PC-3 (cell line): ENCODE measurements at regions not wholly inside any gene's neighbourhood (a gene's known extent, or its start where the extent isn't known, plus 50 kb on each side); places are given as distances from the start of the nearest gene placed in this dataset.

Experiments
- ATAC-seq: fragments of 200-7000 bp; cut with Tn5 transposase; 2 replicates; pipeline ENCODE4 v1.9.1; 2020; ENCODE audit warnings: mild to moderate bottlenecking, moderate library complexity
- BruUV-seq: library from RNA; stranded (reverse); fragments of 400-500 nt; replicated peaks from 2 replicates; lab custom pipeline; 2021; lab: Mats Ljungman, UMichigan
- CTCF ChIA-PET: fragments of 300-600 bp; sonication (Branson Sonifier 250); formaldehyde crosslinking; loops from one replicate; lab custom pipeline; 2022; ENCODE audit warnings: antibody characterized with exemption; lab: Charles Lee
- POLR2A ChIA-PET: fragments of 300-600 bp; sonication (Branson Sonifier 250); formaldehyde crosslinking; loops from one replicate; lab custom pipeline; 2022; ENCODE audit warnings: antibody characterized with exemption; ENCODE audit not compliant: unreplicated experiment; lab: Charles Lee
- DNase-seq: peaks from one replicate; pipeline ENCODE4 v3.0.0-alpha.2; 2015
- H2AFZ ChIP-seq: fragments of 300-600 bp; sonication (generic); 2 replicates; pipeline ENCODE4 v1.6.0; 2016; ENCODE audit warnings: antibody characterized with exemption, low read length
- H3F3A ChIP-seq: fragments of 300-600 bp; sonication (generic); one replicate; pipeline ENCODE4 v1.6.0; 2017; ENCODE audit warnings: antibody characterized with exemption, low read length, control low read depth, mild to moderate bottlenecking; ENCODE audit not compliant: unreplicated experiment
- H3K27ac ChIP-seq: fragments of 300-600 bp; sonication (generic); 2 replicates; pipeline ENCODE4 v1.5.1; 2016; ENCODE audit warnings: mild to moderate bottlenecking, low read length
- H3K27me3 ChIP-seq: fragments of 300-600 bp; sonication (generic); 2 replicates; pipeline ENCODE4 v1.6.1; 2016; ENCODE audit warnings: low read length, mixed read lengths
- H3K36me3 ChIP-seq: fragments of 300-600 bp; sonication (generic); 2 replicates; pipeline ENCODE4 v1.6.1; 2016; ENCODE audit warnings: low read depth, mixed run types, low read length, mixed read lengths
- H3K4me1 ChIP-seq: fragments of 300-600 bp; sonication (generic); 2 replicates; pipeline ENCODE4 v1.5.1; 2016; ENCODE audit warnings: low read length; ENCODE audit not compliant: insufficient read depth
- H3K4me2 ChIP-seq: fragments of 300-600 bp; sonication (generic); 2 replicates; pipeline ENCODE4 v1.6.0; 2016; ENCODE audit warnings: low read length
- H3K4me3 ChIP-seq: fragments of 300-600 bp; sonication (generic); 2 replicates; pipeline ENCODE4 v1.5.1; 2016; ENCODE audit warnings: mild to moderate bottlenecking, low read length, mixed read lengths
- H3K79me2 ChIP-seq: fragments of 300-600 bp; sonication (generic); 2 replicates; pipeline ENCODE4 v1.6.1; 2017; ENCODE audit warnings: low read length, mixed read lengths
- H3K9ac ChIP-seq: fragments of 300-600 bp; sonication (generic); 2 replicates; pipeline ENCODE4 v1.6.0; 2016; ENCODE audit warnings: mild to moderate bottlenecking, low read length
- H3K9me2 ChIP-seq: fragments of 300-600 bp; sonication (generic); replicated peaks from 2 replicates; pipeline ENCODE4 v1.6.1; 2016; ENCODE audit warnings: mixed run types, low read length, mixed read lengths
- H3K9me3 ChIP-seq: fragments of 300-600 bp; sonication (generic); 2 replicates; pipeline ENCODE4 v1.6.1; 2016; ENCODE audit warnings: low read length, mixed read lengths
- H4K20me1 ChIP-seq: fragments of 300-600 bp; sonication (generic); 2 replicates; pipeline ENCODE4 v1.6.1; 2016; ENCODE audit warnings: low read length, mixed read lengths
- CTCF ChIP-seq: fragments of 300-600 bp; sonication (generic); conservative IDR thresholded peaks from 2 replicates; pipeline ENCODE4 v1.5.1; 2017; ENCODE audit warnings: antibody characterized with exemption, low read depth, mild to moderate bottlenecking, low read length
- EZH2 ChIP-seq: fragments of 300-600 bp; sonication (generic); IDR thresholded peaks from one replicate; pipeline ENCODE4 v1.6.1; 2017; ENCODE audit warnings: antibody characterized with exemption, mild to moderate bottlenecking, low read length; ENCODE audit not compliant: unreplicated experiment
- EZH2phosphoT487 ChIP-seq: fragments of 300-600 bp; sonication (generic); IDR thresholded peaks from 2 replicates; pipeline ENCODE4 v1.6.1; 2018; ENCODE audit warnings: mild to moderate bottlenecking, antibody characterized with exemption, low read length, borderline replicate concordance
- intact Hi-C: fragments of 100-400 bp; cut with micrococcal nuclease; formaldehyde crosslinking; loops from 2 replicates; pipeline ENCODE4 v1.9.0; 2023

GRCh38 chr18:56120782-56121181, 517.6 kb downstream of the TXNL1 start:
- ChIA-PET POLR2A (interaction anchor here (0.7 kb wide), 1 partner anchor 170 kb away, joined by 3 read pairs; no protein-coding TSS in a partner anchor), CTCF (no interaction called here)
- Histone ChIP-seq H3K36me3 (no peaks in the 10 kb centered on the region), H3K27me3 (no peaks in the 10 kb centered on the region), H4K20me1 (no peaks in the 10 kb centered on the region), H3K9me3 (no peaks in the 10 kb centered on the region), H3K4me2 (no peak overlapping the region), H3K4me3 (no peak overlapping the region), H3K79me2 (no peaks in the 10 kb centered on the region), H2AFZ (no peak overlapping the region), H3K9ac (no peak overlapping the region), H3K27ac (no peak overlapping the region), H3K9me2 (no peaks in the 10 kb centered on the region), H3F3A (no peaks in the 10 kb centered on the region), H3K4me1 (peaks cover 12% of the 10 kb centered on the region)
- peak; percentile 34 for DNase-seq
- ATAC-seq: no peak; the same call in 1 of the 2 replicates
- TF ChIP-seq CTCF (no peak), EZH2phosphoT487 (no peak), EZH2 (no peak)
- BruUV-seq: no TSS peak
- intact Hi-C loops: no loop called here

GRCh38 chr18:56119681-56120080, 518.7 kb downstream of the TXNL1 start:
- H3K4me3 ChIP-seq: no peak overlapping the region
- H3K36me3 ChIP-seq: no peaks in the 10 kb centered on the region
- H2AFZ ChIP-seq: no peak overlapping the region
- no peaks in the 10 kb centered on the region for H4K20me1 ChIP-seq
- intact Hi-C loops: loop anchor here (10.0 kb wide), 1 partner anchor 175 kb away; no protein-coding TSS in a partner anchor
- no peak for ATAC-seq
- no peak for DNase-seq
- ChIA-PET POLR2A (no interaction called here), CTCF (no interaction called here)
- no peaks in the 10 kb centered on the region for H3K27me3 ChIP-seq
- H3K27ac ChIP-seq: no peak overlapping the region
- no TSS peak for BruUV-seq
- H3K4me2 ChIP-seq: no peak overlapping the region
- peaks cover 12% of the 10 kb centered on the region for H3K4me1 ChIP-seq
- H3F3A ChIP-seq: no peaks in the 10 kb centered on the region
- no peaks in the 10 kb centered on the region for H3K79me2 ChIP-seq
- H3K9me3 ChIP-seq: no peaks in the 10 kb centered on the region
- no peaks in the 10 kb centered on the region for H3K9me2 ChIP-seq
- no peak for TF ChIP-seq CTCF
- TF ChIP-seq EZH2: no peak
- TF ChIP-seq EZH2phosphoT487: no peak
- H3K9ac ChIP-seq: no peak overlapping the region

- no peaks in the 10 kb centered on the region for H3K36me3 ChIP-seq
Observed at GRCh38 chr18:56118422-56118821, 520.0 kb downstream of the TXNL1 start.

More at GRCh38 chr18:56118422-56118821, 520.0 kb downstream of the TXNL1 start:
- H3K9me3 ChIP-seq: no peaks in the 10 kb centered on the region
- no peak overlapping the region for H3K4me3 ChIP-seq
- no peak overlapping the region for H3K4me2 ChIP-seq
- H2AFZ ChIP-seq: no peak overlapping the region
- intact Hi-C loops: loop anchor here (10.0 kb wide), 1 partner anchor 176 kb away; no protein-coding TSS in a partner anchor
- H4K20me1 ChIP-seq: no peaks in the 10 kb centered on the region
- BruUV-seq: no TSS peak
- peaks cover 5% of the 10 kb centered on the region; the same call in 1 of the 2 replicates for H3K4me1 ChIP-seq
- H3K27me3 ChIP-seq: no peaks in the 10 kb centered on the region
- H3F3A ChIP-seq: no peaks in the 10 kb centered on the region
- ATAC-seq (no peak), DNase-seq (no peak)
- CTCF ChIA-PET: interaction anchor here (0.7 kb wide), 1 partner anchor 220 kb away, joined by 5 read pairs; no protein-coding TSS in a partner anchor
- H3K9me2 ChIP-seq: no peaks in the 10 kb centered on the region
- no peak overlapping the region for H3K27ac ChIP-seq
- H3K9ac ChIP-seq: no peak overlapping the region
- TF ChIP-seq CTCF: no peak
- no peak for TF ChIP-seq EZH2
- TF ChIP-seq EZH2phosphoT487: no peak
- POLR2A ChIA-PET: no interaction called here
- no peaks in the 10 kb centered on the region for H3K79me2 ChIP-seq
